Breast epithelium (tissue), 3 donors: ENCODE measurements at regions not wholly inside any gene's neighbourhood (a gene's known extent, or its start where the extent isn't known, plus 50 kb on each side); places are given as distances from the start of the nearest gene placed in this dataset.

ENCODE experiments used
- POLR2A ChIP-seq: fragments of 450-650 bp; IDR thresholded peaks from one replicate; pipeline ENCODE4 v1.6.1; 2016; ENCODE audit warnings: antibody characterized with exemption, mild to moderate bottlenecking, moderate library complexity
- POLR2AphosphoS5 ChIP-seq, 3 donors: sonication (generic); formaldehyde crosslinking; IDR thresholded peaks; one replicate each; pipeline ENCODE4 v1.6.1; 2017; ENCODE audit warnings: antibody characterized with exemption in 3 of 3
- TF ChIP-seq, protein P1 (sequence below), 3 donors: fragments of 450-650 bp; IDR thresholded peaks; one replicate each; pipeline ENCODE4 v1.5.1; 2016 to 2017; ENCODE audit warnings: antibody characterized with exemption in 3 of 3, mild to moderate bottlenecking in 3 of 3, moderate library complexity in 3 of 3

DNA sequence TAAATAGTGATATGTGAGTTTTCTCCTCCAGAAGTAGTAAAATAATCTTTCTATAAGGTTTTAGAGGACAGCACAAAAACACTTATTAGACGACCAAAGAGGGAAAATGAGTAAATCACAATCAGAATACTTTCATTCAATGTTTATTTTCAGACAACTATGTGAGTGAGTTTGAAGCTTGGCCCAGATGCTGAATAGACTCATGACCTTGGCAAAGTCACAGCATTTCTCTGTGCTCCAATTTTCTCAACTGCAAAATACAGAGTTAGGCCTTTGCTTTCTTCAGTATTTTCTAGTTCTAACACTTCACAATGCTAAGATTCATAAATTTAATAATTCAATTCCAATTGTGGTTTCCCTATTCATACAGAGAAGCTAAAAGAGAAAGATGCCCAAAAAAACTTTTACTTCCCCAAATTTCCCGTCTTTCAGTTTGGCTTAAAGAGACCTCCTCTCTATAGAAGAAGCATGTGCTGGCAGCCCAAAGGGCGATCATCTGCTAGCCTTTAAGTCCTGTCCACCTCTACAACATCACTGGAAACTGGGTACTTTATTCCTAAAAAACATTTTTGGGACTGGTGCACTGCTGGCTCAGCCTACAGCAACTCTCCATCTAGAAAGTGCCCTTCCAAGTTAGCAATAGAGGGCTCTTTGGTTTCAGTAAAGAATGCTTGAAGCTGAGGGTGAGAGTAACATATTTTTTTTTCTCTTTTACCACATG lies 116.8 kb upstream of the GORAB start:
- TF ChIP-seq, protein P1, sequence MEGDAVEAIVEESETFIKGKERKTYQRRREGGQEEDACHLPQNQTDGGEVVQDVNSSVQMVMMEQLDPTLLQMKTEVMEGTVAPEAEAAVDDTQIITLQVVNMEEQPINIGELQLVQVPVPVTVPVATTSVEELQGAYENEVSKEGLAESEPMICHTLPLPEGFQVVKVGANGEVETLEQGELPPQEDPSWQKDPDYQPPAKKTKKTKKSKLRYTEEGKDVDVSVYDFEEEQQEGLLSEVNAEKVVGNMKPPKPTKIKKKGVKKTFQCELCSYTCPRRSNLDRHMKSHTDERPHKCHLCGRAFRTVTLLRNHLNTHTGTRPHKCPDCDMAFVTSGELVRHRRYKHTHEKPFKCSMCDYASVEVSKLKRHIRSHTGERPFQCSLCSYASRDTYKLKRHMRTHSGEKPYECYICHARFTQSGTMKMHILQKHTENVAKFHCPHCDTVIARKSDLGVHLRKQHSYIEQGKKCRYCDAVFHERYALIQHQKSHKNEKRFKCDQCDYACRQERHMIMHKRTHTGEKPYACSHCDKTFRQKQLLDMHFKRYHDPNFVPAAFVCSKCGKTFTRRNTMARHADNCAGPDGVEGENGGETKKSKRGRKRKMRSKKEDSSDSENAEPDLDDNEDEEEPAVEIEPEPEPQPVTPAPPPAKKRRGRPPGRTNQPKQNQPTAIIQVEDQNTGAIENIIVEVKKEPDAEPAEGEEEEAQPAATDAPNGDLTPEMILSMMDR (IDR thresholded peaks at IDR 0.05) = no peak
- no peak for TF ChIP-seq POLR2A
- TF ChIP-seq POLR2AphosphoS5 (IDR thresholded peaks at IDR 0.05) = no peak
